Endothelial cell (in vitro differentiated cells): ENCODE measurements at regions not wholly inside any gene's neighbourhood (a gene's known extent, or its start where the extent isn't known, plus 50 kb on each side); places are given as distances from the start of the nearest gene placed in this dataset.

Experiments
- DNase-seq: peaks from one replicate; pipeline ENCODE4 v3.0.0; 2021; ENCODE audit warnings: low spot score
- H3K27ac Mint-ChIP-seq: one replicate; pipeline ENCODE4 v1.8.0; 2021; ENCODE audit warnings: mixed read lengths, inconsistent platforms; ENCODE audit not compliant: unreplicated experiment
- H3K27me3 Mint-ChIP-seq: one replicate; pipeline ENCODE4 v1.8.0; 2021; ENCODE audit warnings: mild to moderate bottlenecking, moderate library complexity, mixed read lengths, inconsistent platforms; ENCODE audit not compliant: unreplicated experiment
- H3K36me3 Mint-ChIP-seq: one replicate; pipeline ENCODE4 v1.8.0; 2021; ENCODE audit warnings: mild to moderate bottlenecking, low read depth, mixed read lengths, inconsistent platforms; ENCODE audit not compliant: unreplicated experiment
- H3K4me1 Mint-ChIP-seq: one replicate; pipeline ENCODE4 v1.8.0; 2021; ENCODE audit warnings: mild to moderate bottlenecking, mixed read lengths, inconsistent platforms; ENCODE audit not compliant: unreplicated experiment
- H3K4me3 Mint-ChIP-seq: one replicate; pipeline ENCODE4 v1.8.0; 2021; ENCODE audit warnings: mild to moderate bottlenecking, mixed read lengths, inconsistent platforms; ENCODE audit not compliant: unreplicated experiment
- H3K9me3 Mint-ChIP-seq: one replicate; pipeline ENCODE4 v1.8.0; 2021; ENCODE audit warnings: mixed read lengths, inconsistent platforms; ENCODE audit not compliant: unreplicated experiment
- CTCF ChIP-seq: fragments of 200-600 bp; sonication (generic); IDR thresholded peaks from one replicate; pipeline ENCODE4 v1.5.0; 2021; ENCODE audit warnings: antibody characterized with exemption; ENCODE audit not compliant: unreplicated experiment

GRCh38 chr15:62981071-62981470 lies 61.5 kb upstream of the TPM1 start:
- Mint-ChIP-seq H3K4me3 (no peak overlapping the region), H3K9me3 (no peaks in the 10 kb centered on the region), H3K27me3 (no peaks in the 10 kb centered on the region), H3K27ac (no peak overlapping the region), H3K36me3 (no peaks in the 10 kb centered on the region), H3K4me1 (no peaks in the 10 kb centered on the region)
- no peak for TF ChIP-seq CTCF
- DNase-seq: no peak

- no peaks in the 10 kb centered on the region for H3K36me3 Mint-ChIP-seq
- DNase-seq: no peak
- H3K4me1 Mint-ChIP-seq: no peaks in the 10 kb centered on the region
These were observed 58.6 kb upstream of the TPM1 start for GRCh38 chr15:62983956-62984355.

GRCh38 chr15:62985768-62986167 lies 56.8 kb upstream of the TPM1 start:
- Mint-ChIP-seq H3K27me3 (no peaks in the 10 kb centered on the region), H3K36me3 (no peaks in the 10 kb centered on the region), H3K9me3 (no peaks in the 10 kb centered on the region), H3K4me3 (no peak overlapping the region), H3K4me1 (no peaks in the 10 kb centered on the region), H3K27ac (no peak overlapping the region)
- TF ChIP-seq CTCF: no peak
- no peak for DNase-seq

More at GRCh38 chr15:62983956-62984355, 58.6 kb upstream of the TPM1 start:
- no peaks in the 10 kb centered on the region for H3K27me3 Mint-ChIP-seq
- H3K9me3 Mint-ChIP-seq: no peaks in the 10 kb centered on the region
- H3K27ac Mint-ChIP-seq: no peak overlapping the region
- no peak for TF ChIP-seq CTCF
- no peak overlapping the region for H3K4me3 Mint-ChIP-seq

- H3K9me3 Mint-ChIP-seq: no peaks in the 10 kb centered on the region
These were observed 55.6 kb upstream of the TPM1 start for GRCh38 chr15:62986948-62987347.

GRCh38 chr15:62988701-62989100 lies 53.8 kb upstream of the TPM1 start:
- TF ChIP-seq CTCF: no peak
- Mint-ChIP-seq H3K9me3 (no peaks in the 10 kb centered on the region), H3K27ac (no peak overlapping the region), H3K4me3 (no peak overlapping the region), H3K27me3 (no peaks in the 10 kb centered on the region), H3K36me3 (no peaks in the 10 kb centered on the region), H3K4me1 (no peaks in the 10 kb centered on the region)
- no peak for DNase-seq

More at GRCh38 chr15:62986948-62987347, 55.6 kb upstream of the TPM1 start:
- no peaks in the 10 kb centered on the region for H3K27me3 Mint-ChIP-seq
- no peak overlapping the region for H3K4me3 Mint-ChIP-seq
- H3K4me1 Mint-ChIP-seq: no peaks in the 10 kb centered on the region
- no peak for DNase-seq
- no peak overlapping the region for H3K27ac Mint-ChIP-seq
- H3K36me3 Mint-ChIP-seq: no peaks in the 10 kb centered on the region
- no peak for TF ChIP-seq CTCF
